Skeletal muscle satellite cell (primary cell): ENCODE measurements at regions not wholly inside any gene's neighbourhood (a gene's known extent, or its start where the extent isn't known, plus 50 kb on each side); places are given as distances from the start of the nearest gene placed in this dataset.

Experiments
- H3K27me3 ChIP-seq: 2 replicates; pipeline ENCODE4 v1.7.0; 2013; ENCODE audit warnings: low read length; ENCODE audit not compliant: control insufficient read depth, insufficient read depth
- H3K36me3 ChIP-seq: 2 replicates; pipeline ENCODE4 v1.7.0; 2013; ENCODE audit warnings: mild to moderate bottlenecking, control low read depth, low read length; ENCODE audit not compliant: insufficient read depth
- H3K4me1 ChIP-seq: 2 replicates; pipeline ENCODE4 v1.7.0; 2013; ENCODE audit warnings: low read length; ENCODE audit not compliant: control insufficient read depth, insufficient read depth
- H3K4me2 ChIP-seq: 2 replicates; pipeline ENCODE4 v1.7.0; 2013; ENCODE audit warnings: mild to moderate bottlenecking, low read length
- H3K4me3 ChIP-seq: 2 replicates; pipeline ENCODE4 v1.7.0; 2013; ENCODE audit warnings: low read length
- H3K9ac ChIP-seq: 2 replicates; pipeline ENCODE4 v1.7.0; 2013; ENCODE audit warnings: mild to moderate bottlenecking, low read depth, low read length, moderate library complexity
- H3K9me3 ChIP-seq: replicated peaks from 2 replicates; pipeline ENCODE4 v1.7.0; 2013; ENCODE audit warnings: mild to moderate bottlenecking, control low read depth, low read length

GRCh38 chr18:28582724-28583123 lies 405.8 kb upstream of the CDH2 start:
- H3K27me3 ChIP-seq: no peaks in the 10 kb centered on the region
- no peak overlapping the region for H3K4me3 ChIP-seq
- peaks cover 11% of the 10 kb centered on the region for H3K4me1 ChIP-seq
- no peak overlapping the region for H3K9ac ChIP-seq
- no peaks in the 10 kb centered on the region for H3K9me3 ChIP-seq
- H3K4me2 ChIP-seq: no peak overlapping the region
- H3K36me3 ChIP-seq: no peaks in the 10 kb centered on the region

GRCh38 chr18:28581521-28582071 lies 404.7 kb upstream of the CDH2 start:
- no peaks in the 10 kb centered on the region for H3K27me3 ChIP-seq
- H3K9me3 ChIP-seq: no peaks in the 10 kb centered on the region
- no peak overlapping the region for H3K4me3 ChIP-seq
- H3K4me2 ChIP-seq: no peak overlapping the region
- H3K4me1 ChIP-seq: peaks cover 11% of the 10 kb centered on the region
- H3K9ac ChIP-seq: no peak overlapping the region
- H3K36me3 ChIP-seq: no peaks in the 10 kb centered on the region

- Histone ChIP-seq H3K9ac (no peak overlapping the region), H3K27me3 (no peaks in the 10 kb centered on the region), H3K4me2 (no peak overlapping the region)
Measured at GRCh38 chr18:28576941-28577340, 400.0 kb upstream of the CDH2 start.

GRCh38 chr18:28575123-28575522 lies 398.2 kb upstream of the CDH2 start:
- Histone ChIP-seq H3K27me3 (no peaks in the 10 kb centered on the region), H3K9ac (no peak overlapping the region), H3K4me2 (no peak overlapping the region), H3K36me3 (no peaks in the 10 kb centered on the region), H3K4me3 (no peak overlapping the region), H3K9me3 (no peaks in the 10 kb centered on the region), H3K4me1 (no peaks in the 10 kb centered on the region)

More at GRCh38 chr18:28576941-28577340, 400.0 kb upstream of the CDH2 start:
- Histone ChIP-seq H3K9me3 (no peaks in the 10 kb centered on the region), H3K4me3 (no peak overlapping the region), H3K4me1 (no peaks in the 10 kb centered on the region), H3K36me3 (no peaks in the 10 kb centered on the region)

GRCh38 chr18:28574175-28574574 lies 397.2 kb upstream of the CDH2 start:
- Histone ChIP-seq H3K9ac (no peak overlapping the region), H3K4me1 (no peaks in the 10 kb centered on the region), H3K36me3 (no peaks in the 10 kb centered on the region), H3K4me2 (no peak overlapping the region), H3K4me3 (no peak overlapping the region), H3K9me3 (no peaks in the 10 kb centered on the region), H3K27me3 (no peaks in the 10 kb centered on the region)

GRCh38 chr18:28571929-28572328 lies 395.0 kb upstream of the CDH2 start:
- Histone ChIP-seq H3K4me3 (no peak overlapping the region), H3K36me3 (no peaks in the 10 kb centered on the region), H3K4me1 (no peaks in the 10 kb centered on the region)

GRCh38 chr18:28560331-28560730 lies 383.4 kb upstream of the CDH2 start:
- no peak overlapping the region for H3K4me2 ChIP-seq
- no peaks in the 10 kb centered on the region for H3K27me3 ChIP-seq
- no peaks in the 10 kb centered on the region for H3K4me1 ChIP-seq
- no peak overlapping the region for H3K4me3 ChIP-seq
- H3K36me3 ChIP-seq: no peaks in the 10 kb centered on the region
- H3K9ac ChIP-seq: no peak overlapping the region
- no peaks in the 10 kb centered on the region for H3K9me3 ChIP-seq

More at GRCh38 chr18:28571929-28572328, 395.0 kb upstream of the CDH2 start:
- H3K9me3 ChIP-seq: no peaks in the 10 kb centered on the region
- no peak overlapping the region for H3K9ac ChIP-seq
- no peak overlapping the region for H3K4me2 ChIP-seq
- no peaks in the 10 kb centered on the region for H3K27me3 ChIP-seq

GRCh38 chr18:28559511-28559910 lies 382.6 kb upstream of the CDH2 start:
- Histone ChIP-seq H3K9ac (no peak overlapping the region), H3K4me3 (no peak overlapping the region), H3K4me1 (no peaks in the 10 kb centered on the region), H3K27me3 (no peaks in the 10 kb centered on the region), H3K36me3 (no peaks in the 10 kb centered on the region), H3K9me3 (no peaks in the 10 kb centered on the region), H3K4me2 (no peak overlapping the region)

GRCh38 chr18:28541934-28542333 lies 365.0 kb upstream of the CDH2 start:
- Histone ChIP-seq H3K4me3 (no peak overlapping the region), H3K9me3 (no peaks in the 10 kb centered on the region), H3K4me1 (no peaks in the 10 kb centered on the region), H3K4me2 (no peak overlapping the region), H3K9ac (no peak overlapping the region), H3K27me3 (no peaks in the 10 kb centered on the region), H3K36me3 (no peaks in the 10 kb centered on the region)

GRCh38 chr18:28541276-28541930 lies 364.5 kb upstream of the CDH2 start:
- Histone ChIP-seq H3K27me3 (no peaks in the 10 kb centered on the region), H3K4me2 (no peak overlapping the region), H3K9me3 (no peaks in the 10 kb centered on the region), H3K4me1 (no peaks in the 10 kb centered on the region), H3K4me3 (no peak overlapping the region), H3K9ac (no peak overlapping the region), H3K36me3 (no peaks in the 10 kb centered on the region)

GRCh38 chr18:28529644-28530043 lies 352.7 kb upstream of the CDH2 start:
- H3K27me3 ChIP-seq: no peaks in the 10 kb centered on the region
- no peaks in the 10 kb centered on the region for H3K36me3 ChIP-seq
- H3K4me1 ChIP-seq: no peaks in the 10 kb centered on the region
- no peak overlapping the region for H3K9ac ChIP-seq
- no peaks in the 10 kb centered on the region for H3K9me3 ChIP-seq
- no peak overlapping the region for H3K4me2 ChIP-seq
- H3K4me3 ChIP-seq: no peak overlapping the region

- Histone ChIP-seq H3K4me3 (no peak overlapping the region), H3K27me3 (no peaks in the 10 kb centered on the region), H3K9me3 (no peaks in the 10 kb centered on the region), H3K36me3 (no peaks in the 10 kb centered on the region), H3K4me2 (no peak overlapping the region), H3K9ac (no peak overlapping the region), H3K4me1 (no peaks in the 10 kb centered on the region)
Measured at GRCh38 chr18:28526196-28526595, 349.3 kb upstream of the CDH2 start.
